ENCODE measurements at regions not wholly inside any gene's neighbourhood (a gene's known extent, or its start where the extent isn't known, plus 50 kb on each side); places are given as distances from the start of the nearest gene placed in this dataset.

- Mint-ChIP-seq H3K27me3 (ENCODE audit: unreplicated experiment) (no peaks in the 10 kb centered on the region), H3K9me3 (ENCODE audit: unreplicated experiment) (no peaks in the 10 kb centered on the region), H3K4me3 (ENCODE audit: unreplicated experiment) (no peak overlapping the region), H3K27ac (ENCODE audit: unreplicated experiment) (no peak overlapping the region), H3K4me1 (ENCODE audit: low read depth, unreplicated experiment) (peaks cover 2% of the 10 kb centered on the region), H3K36me3 (ENCODE audit: unreplicated experiment) (no peaks in the 10 kb centered on the region)
- DNase-seq = no peak
- TF ChIP-seq, protein P1, sequence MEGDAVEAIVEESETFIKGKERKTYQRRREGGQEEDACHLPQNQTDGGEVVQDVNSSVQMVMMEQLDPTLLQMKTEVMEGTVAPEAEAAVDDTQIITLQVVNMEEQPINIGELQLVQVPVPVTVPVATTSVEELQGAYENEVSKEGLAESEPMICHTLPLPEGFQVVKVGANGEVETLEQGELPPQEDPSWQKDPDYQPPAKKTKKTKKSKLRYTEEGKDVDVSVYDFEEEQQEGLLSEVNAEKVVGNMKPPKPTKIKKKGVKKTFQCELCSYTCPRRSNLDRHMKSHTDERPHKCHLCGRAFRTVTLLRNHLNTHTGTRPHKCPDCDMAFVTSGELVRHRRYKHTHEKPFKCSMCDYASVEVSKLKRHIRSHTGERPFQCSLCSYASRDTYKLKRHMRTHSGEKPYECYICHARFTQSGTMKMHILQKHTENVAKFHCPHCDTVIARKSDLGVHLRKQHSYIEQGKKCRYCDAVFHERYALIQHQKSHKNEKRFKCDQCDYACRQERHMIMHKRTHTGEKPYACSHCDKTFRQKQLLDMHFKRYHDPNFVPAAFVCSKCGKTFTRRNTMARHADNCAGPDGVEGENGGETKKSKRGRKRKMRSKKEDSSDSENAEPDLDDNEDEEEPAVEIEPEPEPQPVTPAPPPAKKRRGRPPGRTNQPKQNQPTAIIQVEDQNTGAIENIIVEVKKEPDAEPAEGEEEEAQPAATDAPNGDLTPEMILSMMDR (IDR thresholded peaks at IDR 0.05; ENCODE audit: partially characterized antibody, unreplicated experiment) = no peak
These were observed 906.8 kb upstream of the CITED2 start for GRCh38 chr6:140281236-140281635.

- peaks cover 2% of the 10 kb centered on the region for H3K4me1 Mint-ChIP-seq (ENCODE audit: low read depth, unreplicated experiment)
- TF ChIP-seq, protein P1 (IDR thresholded peaks at IDR 0.05; ENCODE audit: partially characterized antibody, unreplicated experiment) = no peak
- no peak overlapping the region for H3K27ac Mint-ChIP-seq (ENCODE audit: unreplicated experiment)
- no peak for DNase-seq
- H3K4me3 Mint-ChIP-seq (ENCODE audit: unreplicated experiment) = no peak overlapping the region
- no peaks in the 10 kb centered on the region for H3K36me3 Mint-ChIP-seq (ENCODE audit: unreplicated experiment)
- no peaks in the 10 kb centered on the region for H3K9me3 Mint-ChIP-seq (ENCODE audit: unreplicated experiment)
- no peaks in the 10 kb centered on the region for H3K27me3 Mint-ChIP-seq (ENCODE audit: unreplicated experiment)
These were observed 902.3 kb upstream of the CITED2 start for GRCh38 chr6:140276719-140277118.

GRCh38 chr6:140276133-140276532 is 901.7 kb upstream of the CITED2 start:
- TF ChIP-seq, protein P1 (IDR thresholded peaks at IDR 0.05; ENCODE audit: partially characterized antibody, unreplicated experiment) = no peak
- Mint-ChIP-seq H3K9me3 (ENCODE audit: unreplicated experiment) (no peaks in the 10 kb centered on the region), H3K36me3 (ENCODE audit: unreplicated experiment) (no peaks in the 10 kb centered on the region), H3K4me3 (ENCODE audit: unreplicated experiment) (no peak overlapping the region), H3K4me1 (ENCODE audit: low read depth, unreplicated experiment) (peaks cover 2% of the 10 kb centered on the region), H3K27me3 (ENCODE audit: unreplicated experiment) (no peaks in the 10 kb centered on the region), H3K27ac (ENCODE audit: unreplicated experiment) (no peak overlapping the region)
- no peak for DNase-seq

DNA sequence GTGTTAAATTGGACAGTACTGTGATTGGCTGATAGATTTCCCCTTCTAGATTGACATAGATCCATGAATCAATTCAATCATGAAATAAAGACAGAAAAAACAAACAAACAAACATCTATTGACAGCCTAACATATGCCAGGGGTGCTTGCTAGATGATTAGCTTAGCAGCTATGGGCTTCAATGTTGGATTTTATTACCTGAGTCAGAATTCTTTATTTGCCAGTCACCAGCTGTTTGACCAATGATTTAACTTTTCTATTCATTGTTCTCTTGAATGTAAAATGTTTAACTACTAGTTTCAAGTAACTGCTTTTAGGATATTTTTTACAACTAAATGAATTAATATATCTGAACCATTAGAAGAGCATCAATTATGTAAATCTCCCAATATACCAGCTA is 901.3 kb upstream of the CITED2 start:
- Mint-ChIP-seq H3K36me3 (ENCODE audit: unreplicated experiment) (no peaks in the 10 kb centered on the region), H3K9me3 (ENCODE audit: unreplicated experiment) (no peaks in the 10 kb centered on the region), H3K4me3 (ENCODE audit: unreplicated experiment) (no peak overlapping the region), H3K4me1 (ENCODE audit: low read depth, unreplicated experiment) (peaks cover 2% of the 10 kb centered on the region), H3K27ac (ENCODE audit: unreplicated experiment) (no peak overlapping the region), H3K27me3 (ENCODE audit: unreplicated experiment) (no peaks in the 10 kb centered on the region)
- DNase-seq = no peak
- TF ChIP-seq, protein P1 (IDR thresholded peaks at IDR 0.05; ENCODE audit: partially characterized antibody, unreplicated experiment) = no peak

DNA sequence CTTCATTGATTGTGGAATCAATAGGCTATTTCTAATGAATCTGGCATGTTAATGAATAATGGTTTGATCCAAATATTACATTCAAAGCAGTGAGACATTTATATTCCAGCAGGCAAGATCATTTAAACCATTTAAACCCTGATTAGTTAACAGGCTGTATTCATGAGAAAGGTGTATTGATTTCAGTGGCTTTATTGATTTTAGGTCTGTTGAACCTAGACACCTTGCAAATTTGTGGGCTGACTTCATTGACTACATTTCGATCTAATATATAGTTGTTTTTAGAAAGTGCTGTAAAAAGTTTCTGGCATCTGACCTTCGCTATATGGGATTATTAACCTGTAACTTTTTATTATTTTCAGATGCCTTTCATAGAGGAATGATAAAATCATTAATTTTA is 900.1 kb upstream of the CITED2 start:
- peaks cover 2% of the 10 kb centered on the region for H3K4me1 Mint-ChIP-seq (ENCODE audit: low read depth, unreplicated experiment)

More for the DNA sequence above, 900.1 kb upstream of the CITED2 start:
- no peaks in the 10 kb centered on the region for H3K36me3 Mint-ChIP-seq (ENCODE audit: unreplicated experiment)
- H3K9me3 Mint-ChIP-seq (ENCODE audit: unreplicated experiment) = no peaks in the 10 kb centered on the region
- DNase-seq = no peak
- H3K4me3 Mint-ChIP-seq (ENCODE audit: unreplicated experiment) = no peak overlapping the region
- no peaks in the 10 kb centered on the region for H3K27me3 Mint-ChIP-seq (ENCODE audit: unreplicated experiment)
- TF ChIP-seq, protein P1 (IDR thresholded peaks at IDR 0.05; ENCODE audit: partially characterized antibody, unreplicated experiment) = no peak
- no peak overlapping the region for H3K27ac Mint-ChIP-seq (ENCODE audit: unreplicated experiment)

Measured in glutamatergic neuron (in vitro differentiated cells).